GM21786 (cell line): ENCODE measurements at regions not wholly inside any gene's neighbourhood (a gene's known extent, or its start where the extent isn't known, plus 50 kb on each side); places are given as distances from the start of the nearest gene placed in this dataset.
"Not testable (repeated sequence)": the region's sequence is repeated elsewhere in the genome, so short reads cannot be mapped to it uniquely, and the experiment has no call there.

Experiments used
- ATAC-seq: cut with Tn5 transposase; IDR thresholded peaks from one replicate; pipeline ENCODE4 v1.9.1; 2021; ENCODE audit not compliant: unreplicated experiment

GRCh38 chr9:95588724-95589588, 72.2 kb upstream of the PTCH1 start:
- no peak for ATAC-seq

GRCh38 chr9:95587021-95587964, 70.5 kb upstream of the PTCH1 start:
- ATAC-seq: no peak

GRCh38 chr9:95586326-95586725, 69.6 kb upstream of the PTCH1 start:
- no peak for ATAC-seq

- ATAC-seq: no peak
Measured at GRCh38 chr9:95585824-95586223, 69.1 kb upstream of the PTCH1 start.

- ATAC-seq: no peak
Measured at GRCh38 chr9:95584176-95584575, 67.4 kb upstream of the PTCH1 start.

- no peak for ATAC-seq
Measured at GRCh38 chr9:95581900-95582299, 65.1 kb upstream of the PTCH1 start.

GRCh38 chr9:95580812-95581761, 64.3 kb upstream of the PTCH1 start:
- ATAC-seq: no peak

GRCh38 chr9:95574866-95575553, 58.2 kb upstream of the PTCH1 start:
- no peak for ATAC-seq

GRCh38 chr9:95574176-95574575, 57.4 kb upstream of the PTCH1 start:
- ATAC-seq: no peak

GRCh38 chr9:95573463-95573862, 56.7 kb upstream of the PTCH1 start:
- ATAC-seq: no peak

GRCh38 chr9:95572381-95573151, 55.8 kb upstream of the PTCH1 start:
- no peak for ATAC-seq

GRCh38 chr9:95570646-95571045, 53.9 kb upstream of the PTCH1 start:
- ATAC-seq: no peak

GRCh38 chr9:95570150-95570549, 53.4 kb upstream of the PTCH1 start:
- ATAC-seq: no peak

- not testable (repeated sequence) for ATAC-seq
Measured at GRCh38 chr9:95568735-95569134, 52.0 kb upstream of the PTCH1 start.
